ENCODE measurements at regions not wholly inside any gene's neighbourhood (a gene's known extent, or its start where the extent isn't known, plus 50 kb on each side); places are given as distances from the start of the nearest gene placed in this dataset.

GRCh38 chr16:64730261-64730660 is 391.6 kb downstream of the CDH11 start:
- TF ChIP-seq CTCF (IDR thresholded peaks at IDR 0.05) (no peak), POLR2A (IDR thresholded peaks at IDR 0.05) (no peak)

Data from vagina (tissue), 2 donors.